GM23338 (cell line): ENCODE measurements at regions not wholly inside any gene's neighbourhood (a gene's known extent, or its start where the extent isn't known, plus 50 kb on each side); places are given as distances from the start of the nearest gene placed in this dataset.
A peak's percentile ranks its signal among the peaks of the same experiment; 100 is the strongest.

ENCODE experiments used
- ATAC-seq: fragments of 200-7000 bp; cut with Tn5 transposase; 3 replicates; pipeline ENCODE4 v1.9.1; 2020
- DNase-seq: peaks from one replicate; pipeline ENCODE4 v3.0.0-alpha.2; 2015; ENCODE audit warnings: low spot score
- H2AFZ ChIP-seq: fragments of 200-600 bp; sonication (generic); 2 replicates; pipeline ENCODE4 v1.8.0; 2016; ENCODE audit warnings: antibody characterized with exemption, mild to moderate bottlenecking, moderate library complexity
- H3F3A ChIP-seq: fragments of 200-600 bp; sonication (generic); replicated peaks from 2 replicates; pipeline ENCODE4 v1.8.0; 2017; ENCODE audit warnings: antibody characterized with exemption, mixed run types, low read depth
- H3K27ac ChIP-seq: fragments of 200-600 bp; sonication (generic); 2 replicates; pipeline ENCODE4 v1.6.1; 2016; ENCODE audit warnings: low read depth
- H3K27me3 ChIP-seq: fragments of 200-600 bp; sonication (generic); 2 replicates; pipeline ENCODE4 v1.8.0; 2016; ENCODE audit warnings: mild to moderate bottlenecking, mixed run types, moderate library complexity; ENCODE audit not compliant: insufficient read depth
- H3K36me3 ChIP-seq: fragments of 200-600 bp; sonication (generic); 2 replicates; pipeline ENCODE4 v1.8.0; 2016; ENCODE audit warnings: mild to moderate bottlenecking; ENCODE audit not compliant: insufficient read depth
- H3K4me1 ChIP-seq: fragments of 200-600 bp; sonication (generic); 2 replicates; pipeline ENCODE4 v1.8.0; 2016; ENCODE audit warnings: mild to moderate bottlenecking, moderate library complexity; ENCODE audit not compliant: insufficient read depth
- H3K4me2 ChIP-seq: fragments of 200-600 bp; sonication (generic); 2 replicates; pipeline ENCODE4 v1.7.1; 2017; ENCODE audit warnings: mixed run types
- H3K4me3 ChIP-seq: fragments of 200-600 bp; sonication (generic); 2 replicates; pipeline ENCODE4 v1.6.1; 2016; ENCODE audit warnings: mixed run types
- H3K79me2 ChIP-seq: fragments of 200-600 bp; sonication (generic); replicated peaks from 2 replicates; pipeline ENCODE4 v1.8.0; 2017; ENCODE audit warnings: mild to moderate bottlenecking; ENCODE audit not compliant: insufficient read depth
- H3K9me2 ChIP-seq: fragments of 200-600 bp; sonication (generic); 2 replicates; pipeline ENCODE4 v1.8.0; 2017; ENCODE audit not compliant: insufficient read depth
- H4K20me1 ChIP-seq: fragments of 200-600 bp; sonication (generic); replicated peaks from 2 replicates; pipeline ENCODE4 v1.8.0; 2017; ENCODE audit warnings: mild to moderate bottlenecking; ENCODE audit not compliant: insufficient read depth
- H3K27ac Mint-ChIP-seq: 2 replicates; pipeline ENCODE4 v1.8.0; 2020; ENCODE audit warnings: inconsistent platforms, mild to moderate bottlenecking, moderate library complexity, mixed read lengths
- H3K27me3 Mint-ChIP-seq: 3 replicates; pipeline ENCODE4 v1.8.0; 2022; ENCODE audit warnings: low read depth, mild to moderate bottlenecking, moderate library complexity, mixed read lengths, inconsistent platforms; ENCODE audit not compliant: insufficient read depth, poor library complexity
- H3K36me3 Mint-ChIP-seq: 3 replicates; pipeline ENCODE4 v1.8.0; 2021; ENCODE audit warnings: low read depth, mild to moderate bottlenecking, inconsistent platforms, moderate library complexity, mixed read lengths
- H3K4me1 Mint-ChIP-seq: 3 replicates; pipeline ENCODE4 v1.8.0; 2020; ENCODE audit warnings: mild to moderate bottlenecking, inconsistent platforms, mixed read lengths
- H3K4me3 Mint-ChIP-seq: 3 replicates; pipeline ENCODE4 v1.8.0; 2021; ENCODE audit warnings: moderate library complexity, mild to moderate bottlenecking, inconsistent platforms, mixed read lengths
- H3K9me3 Mint-ChIP-seq: 3 replicates; pipeline ENCODE4 v1.8.0; 2020; ENCODE audit warnings: moderate library complexity, mild to moderate bottlenecking, inconsistent platforms, mixed read lengths
- CREB1 ChIP-seq: fragments of 250-450 bp; sonication (Bioruptor Pico); IDR thresholded peaks from 2 replicates; pipeline ENCODE4 v1.5.0; 2020; ENCODE audit warnings: low read depth, mild to moderate bottlenecking, moderate library complexity
- EZH2 ChIP-seq: fragments of 200-600 bp; sonication (generic); IDR thresholded peaks from one replicate; pipeline ENCODE4 v1.8.0; 2017; ENCODE audit warnings: antibody characterized with exemption, mild to moderate bottlenecking, low read depth; ENCODE audit not compliant: unreplicated experiment
- EZH2phosphoT487 ChIP-seq: fragments of 200-600 bp; sonication (generic); IDR thresholded peaks from one replicate; pipeline ENCODE4 v1.8.1; 2018; ENCODE audit warnings: antibody characterized with exemption; ENCODE audit not compliant: unreplicated experiment
- JUNB ChIP-seq: IDR thresholded peaks from one replicate; pipeline ENCODE4 v1.6.1; 2016; ENCODE audit warnings: antibody characterized with exemption; ENCODE audit not compliant: unreplicated experiment
- NANOG ChIP-seq: IDR thresholded peaks from 2 replicates; pipeline ENCODE4 v1.6.1; 2016; ENCODE audit warnings: antibody characterized with exemption, borderline replicate concordance
- STAT1 ChIP-seq: IDR thresholded peaks from one replicate; pipeline ENCODE4 v1.6.1; 2016; ENCODE audit warnings: antibody characterized with exemption; ENCODE audit not compliant: unreplicated experiment
- ZNF114 ChIP-seq: fragments of 250-450 bp; sonication (Bioruptor Pico); IDR thresholded peaks from 2 replicates; pipeline ENCODE4 v1.5.0; 2020; ENCODE audit warnings: mild to moderate bottlenecking, moderate library complexity
- ZNF331 ChIP-seq: fragments of 250-450 bp; sonication (Bioruptor Pico); IDR thresholded peaks from 2 replicates; pipeline ENCODE4 v1.5.0; 2020; ENCODE audit warnings: low read depth, mild to moderate bottlenecking, moderate library complexity
- TF ChIP-seq, protein P1 (sequence below), 2 experiments: fragments of 200-600 bp in 1 of 2; sonication (generic) in 1 of 2; conservative IDR thresholded peaks; 2 replicates each; pipeline versions ENCODE4 v1.5.1 to v1.6.1; 2016 to 2017; ENCODE audit warnings: antibody characterized with exemption in 2 of 2, low read depth in 2 of 2, mild to moderate bottlenecking in 2 of 2, moderate library complexity in 1 of 2

DNA sequence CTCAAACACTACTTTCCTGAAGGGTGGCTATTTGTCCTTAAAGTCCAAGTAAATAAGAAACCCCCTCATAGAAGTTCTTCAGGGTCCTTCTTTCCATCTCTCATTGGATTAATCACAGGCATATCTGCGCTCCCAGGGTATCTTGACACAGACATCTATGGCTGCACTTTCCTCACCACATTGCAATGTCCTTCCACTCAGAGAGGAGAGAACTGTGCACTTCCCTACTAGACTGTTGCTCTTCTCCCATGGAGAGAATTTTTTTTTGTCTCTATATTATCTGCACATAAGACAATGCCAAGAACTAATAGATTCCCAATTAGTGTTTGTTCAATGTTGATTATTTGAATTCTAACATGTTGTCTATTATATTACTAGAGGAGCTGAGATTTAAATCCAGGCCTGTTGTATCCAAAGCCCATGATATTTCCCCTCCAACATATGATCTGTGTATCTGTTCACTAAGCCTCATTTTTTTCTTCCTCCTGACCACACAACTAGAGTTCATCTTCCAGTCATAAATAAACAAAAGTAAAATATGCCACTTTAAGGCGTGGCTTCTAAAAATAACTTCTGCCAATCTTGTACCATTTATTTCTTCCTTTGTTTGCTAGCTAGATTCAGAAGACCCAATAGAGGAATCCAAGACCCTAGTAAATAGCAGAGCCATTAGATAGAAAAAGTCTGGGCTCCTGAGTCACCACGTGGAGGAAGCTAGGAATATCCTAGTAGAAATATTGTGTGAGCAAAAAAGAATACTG lies 61.5 kb upstream of the FAM241A start:
- ATAC-seq = no peak
- TF ChIP-seq EZH2 (no peak), EZH2phosphoT487 (no peak), ZNF331 (CRISPR knock-in tag) (no peak), ZNF114 (no peak), NANOG (no peak), CREB1 (CRISPR knock-in tag) (no peak)
- TF ChIP-seq, protein P1, sequence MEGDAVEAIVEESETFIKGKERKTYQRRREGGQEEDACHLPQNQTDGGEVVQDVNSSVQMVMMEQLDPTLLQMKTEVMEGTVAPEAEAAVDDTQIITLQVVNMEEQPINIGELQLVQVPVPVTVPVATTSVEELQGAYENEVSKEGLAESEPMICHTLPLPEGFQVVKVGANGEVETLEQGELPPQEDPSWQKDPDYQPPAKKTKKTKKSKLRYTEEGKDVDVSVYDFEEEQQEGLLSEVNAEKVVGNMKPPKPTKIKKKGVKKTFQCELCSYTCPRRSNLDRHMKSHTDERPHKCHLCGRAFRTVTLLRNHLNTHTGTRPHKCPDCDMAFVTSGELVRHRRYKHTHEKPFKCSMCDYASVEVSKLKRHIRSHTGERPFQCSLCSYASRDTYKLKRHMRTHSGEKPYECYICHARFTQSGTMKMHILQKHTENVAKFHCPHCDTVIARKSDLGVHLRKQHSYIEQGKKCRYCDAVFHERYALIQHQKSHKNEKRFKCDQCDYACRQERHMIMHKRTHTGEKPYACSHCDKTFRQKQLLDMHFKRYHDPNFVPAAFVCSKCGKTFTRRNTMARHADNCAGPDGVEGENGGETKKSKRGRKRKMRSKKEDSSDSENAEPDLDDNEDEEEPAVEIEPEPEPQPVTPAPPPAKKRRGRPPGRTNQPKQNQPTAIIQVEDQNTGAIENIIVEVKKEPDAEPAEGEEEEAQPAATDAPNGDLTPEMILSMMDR (conservative IDR thresholded peaks at IDR 0.05; ENCODE audit: low read depth in 2 of 2) = no peak
- Histone ChIP-seq H3K4me1 (peaks cover 10% of the 10 kb centered on the region; the same call in 1 of the 2 replicates), H3K4me2 (no peak overlapping the region), H3K9me2 (peaks cover 4% of the 10 kb centered on the region; the same call in 1 of the 2 replicates), H3K4me3 (no peak overlapping the region), H3K36me3 (no peaks in the 10 kb centered on the region), H4K20me1 (no peaks in the 10 kb centered on the region), H3K79me2 (no peaks in the 10 kb centered on the region), H3F3A (no peaks in the 10 kb centered on the region), H3K27ac (no peak overlapping the region), H2AFZ (no peak overlapping the region), H3K27me3 (no peaks in the 10 kb centered on the region)
- peaks cover 1% of the 10 kb centered on the region for H3K27me3 Mint-ChIP-seq
- DNase-seq = no peak
- peaks cover 3% of the 10 kb centered on the region; the same call in 1 of the 3 replicates for H3K36me3 Mint-ChIP-seq
- H3K9me3 Mint-ChIP-seq = peaks cover 3% of the 10 kb centered on the region; the same call in 2 of the 3 replicates
- H3K4me3 Mint-ChIP-seq = no peak overlapping the region
- H3K4me1 Mint-ChIP-seq = peaks cover 17% of the 10 kb centered on the region
- H3K27ac Mint-ChIP-seq = no peak overlapping the region

DNA sequence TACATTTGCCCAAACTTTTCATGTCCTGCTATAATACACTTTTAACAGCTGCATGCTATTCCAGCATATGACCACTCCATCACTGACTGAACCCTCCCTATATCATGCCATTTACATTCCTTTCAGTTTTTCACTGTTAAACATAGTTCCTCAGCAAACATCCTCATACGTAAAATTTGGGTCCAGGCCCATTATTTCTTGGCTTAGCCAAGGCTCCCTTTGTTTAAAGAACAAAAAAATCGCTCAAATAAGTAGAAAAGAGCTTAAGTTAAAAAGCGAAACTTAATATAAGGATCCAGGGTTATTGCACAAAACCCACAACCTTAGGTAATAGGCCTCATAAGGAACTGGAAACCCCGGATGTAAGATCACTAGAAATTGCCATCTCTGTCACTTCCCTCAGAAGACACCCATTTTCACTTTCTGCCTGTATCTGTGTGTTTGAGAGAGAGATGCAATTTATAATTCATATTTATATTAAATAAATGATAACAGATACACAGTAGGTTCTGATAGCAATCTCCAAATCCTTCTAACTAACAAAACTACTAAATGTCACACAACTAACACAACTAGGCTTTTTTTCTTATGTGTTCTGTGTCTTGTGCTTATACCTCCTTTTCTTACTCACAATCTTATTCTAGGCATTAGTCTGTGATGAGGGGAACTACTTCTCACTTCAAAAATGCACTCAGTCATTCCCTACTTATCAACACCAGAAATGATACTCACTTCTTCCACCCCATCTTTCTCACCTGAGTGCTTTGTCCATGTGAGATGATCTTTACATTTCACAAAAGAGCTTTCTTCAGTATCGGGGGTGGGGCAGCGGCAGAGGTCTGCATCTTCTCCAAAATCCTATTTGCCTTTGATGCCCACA lies 59.9 kb upstream of the FAM241A start:
- ATAC-seq (no peak), DNase-seq (no peak)
- Histone ChIP-seq H3K79me2 (no peaks in the 10 kb centered on the region), H3K4me3 (no peak overlapping the region), H3K9me2 (peaks cover 4% of the 10 kb centered on the region; the same call in 1 of the 2 replicates), H3K27ac (no peak overlapping the region), H3K36me3 (no peaks in the 10 kb centered on the region), H3F3A (no peaks in the 10 kb centered on the region), H3K4me2 (peak overlapping the region; percentile 43; the same call in 1 of the 2 replicates), H3K27me3 (no peaks in the 10 kb centered on the region), H4K20me1 (no peaks in the 10 kb centered on the region), H2AFZ (peak overlapping the region; percentile 91), H3K4me1 (peaks cover 10% of the 10 kb centered on the region; the same call in 1 of the 2 replicates)
- Mint-ChIP-seq H3K27ac (no peak overlapping the region), H3K4me1 (peaks cover 17% of the 10 kb centered on the region), H3K36me3 (peaks cover 3% of the 10 kb centered on the region; the same call in 1 of the 3 replicates), H3K27me3 (peaks cover 1% of the 10 kb centered on the region), H3K4me3 (no peak overlapping the region), H3K9me3 (peaks cover 3% of the 10 kb centered on the region; the same call in 2 of the 3 replicates)
- TF ChIP-seq NANOG (no peak), JUNB (no peak), EZH2phosphoT487 (no peak), STAT1 (no peak)
